DOHH2 (cell line): ENCODE measurements at regions not wholly inside any gene's neighbourhood (a gene's known extent, or its start where the extent isn't known, plus 50 kb on each side); places are given as distances from the start of the nearest gene placed in this dataset.

Source experiments
- CTCF ChIP-seq: fragments of 200-600 bp; sonication (generic); IDR thresholded peaks from one replicate; pipeline ENCODE4 v1.5.1; 2014; ENCODE audit warnings: antibody characterized with exemption, mild to moderate bottlenecking, low read depth, low read length; ENCODE audit not compliant: poor library complexity, severe bottlenecking
- EZH2phosphoT487 ChIP-seq: fragments of 200-600 bp; sonication (generic); IDR thresholded peaks from 2 replicates; pipeline ENCODE4 v1.6.1; 2017; ENCODE audit warnings: borderline replicate concordance, mild to moderate bottlenecking, antibody characterized with exemption, low read length, moderate library complexity, mixed read lengths

- TF ChIP-seq CTCF, result no peak
- no peak for TF ChIP-seq EZH2phosphoT487
Observed at GRCh38 chr19:28502879-28503734, 709.8 kb downstream of the UQCRFS1 start.
